Activated T-cell treated with anti-CD3 and anti-CD28 coated beads, Interleukin-2, amount 50 U/mL, for 72 hours (primary cell): ENCODE measurements at regions not wholly inside any gene's neighbourhood (a gene's known extent, or its start where the extent isn't known, plus 50 kb on each side); places are given as distances from the start of the nearest gene placed in this dataset.

Experiments
- ATAC-seq, 2 donors: fragments of 150-1000 bp; cut with Tn5 transposase; replicated peaks in 1 of 2; 2 replicates each; pipeline ENCODE4 v1.10.0; 2021; ENCODE audit warnings: moderate library complexity in 2 of 2, mild to moderate bottlenecking in 1 of 2
- DNase-seq, 2 donors: peaks; one replicate each; pipeline ENCODE4 v3.0.0; 2021 to 2022; ENCODE audit warnings: mixed read lengths in 1 of 2
- H3K27ac Mint-ChIP-seq: one replicate; pipeline ENCODE4 v1.8.0; 2022; ENCODE audit warnings: mild to moderate bottlenecking, moderate library complexity, mixed read lengths
- H3K27me3 Mint-ChIP-seq: one replicate; pipeline ENCODE4 v1.8.0; 2022; ENCODE audit warnings: low read depth, mixed read lengths
- H3K36me3 Mint-ChIP-seq, 2 donors: one replicate each; pipeline ENCODE4 v1.8.0; 2022; ENCODE audit warnings: mixed read lengths in 2 of 2, mild to moderate bottlenecking in 1 of 2; ENCODE audit not compliant: insufficient read depth in 2 of 2
- H3K4me1 Mint-ChIP-seq: one replicate; pipeline ENCODE4 v1.8.0; 2022; ENCODE audit warnings: low read depth, mixed read lengths
- H3K4me3 Mint-ChIP-seq, 2 donors: one replicate each; pipeline ENCODE4 v1.8.0; 2022; ENCODE audit warnings: mild to moderate bottlenecking in 2 of 2, mixed read lengths in 2 of 2, moderate library complexity in 2 of 2
- H3K9me3 Mint-ChIP-seq, 2 donors: one replicate each; pipeline ENCODE4 v1.8.0; 2022; ENCODE audit warnings: mixed read lengths in 2 of 2

DNA sequence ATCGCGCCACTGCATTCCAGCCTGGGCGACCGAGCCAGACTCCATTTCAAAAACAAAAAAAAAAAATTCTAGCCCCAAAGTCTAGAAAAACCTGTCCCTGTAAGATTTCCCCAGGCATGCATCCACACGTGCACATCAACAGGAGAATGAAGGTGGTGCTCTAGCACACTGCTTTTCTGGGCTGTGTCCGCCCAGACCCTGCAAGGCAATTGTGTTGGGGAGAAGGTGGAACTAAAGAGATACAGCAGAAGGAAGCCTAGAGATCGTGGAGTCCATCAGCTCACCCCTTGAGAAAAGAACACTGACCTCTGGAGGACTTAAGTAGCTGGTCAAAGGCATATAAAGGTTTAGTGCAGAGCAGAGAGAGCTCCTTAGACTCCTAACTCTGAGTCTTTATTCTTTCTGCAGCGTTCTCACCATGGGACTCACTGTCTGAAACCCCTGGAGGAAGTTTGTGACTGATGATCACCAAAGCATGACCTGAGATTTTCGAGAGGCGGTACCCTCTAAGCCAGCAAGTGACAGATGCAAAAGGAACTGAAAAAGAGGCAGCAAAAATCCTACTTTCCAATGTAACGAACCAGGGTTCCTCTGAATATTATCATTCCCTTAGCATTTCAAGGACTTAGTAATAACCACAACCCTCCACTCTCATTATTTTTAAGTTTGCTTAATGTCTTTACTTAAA, 179.8 kb downstream of the MEX3B start:
- Mint-ChIP-seq H3K27ac (no peak overlapping the region), H3K27me3 (no peaks in the 10 kb centered on the region), H3K4me3 (no peak overlapping the region), H3K36me3 (no peaks in the 10 kb centered on the region), H3K4me1 (no peaks in the 10 kb centered on the region), H3K9me3 (peaks cover 0 to 3% of the 10 kb centered on the region in 2 donors)
- DNase-seq = no peak
- no peak for ATAC-seq

DNA sequence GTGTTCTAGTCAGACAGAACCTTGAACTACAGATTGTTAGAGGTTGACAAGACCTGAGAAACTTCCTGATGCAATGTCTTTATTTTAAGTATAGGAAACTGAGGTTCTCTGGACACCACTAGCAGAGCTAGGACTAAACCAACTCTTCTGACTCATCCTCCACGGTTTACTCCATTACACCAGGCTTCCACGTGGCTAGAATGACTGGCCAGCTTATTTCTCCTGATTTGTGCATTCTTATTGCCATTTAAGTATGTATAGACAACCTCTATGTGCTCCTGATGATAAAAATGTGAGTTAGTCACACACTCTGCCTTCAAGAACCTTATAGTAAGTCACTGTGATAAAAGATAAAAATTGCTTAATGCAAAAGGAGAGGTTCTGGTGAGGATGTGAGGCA, 182.7 kb downstream of the MEX3B start:
- Mint-ChIP-seq H3K4me1 (no peaks in the 10 kb centered on the region), H3K36me3 (no peaks in the 10 kb centered on the region), H3K27me3 (no peaks in the 10 kb centered on the region), H3K4me3 (no peak overlapping the region), H3K27ac (no peak overlapping the region), H3K9me3 (no peaks in the 10 kb centered on the region)
- DNase-seq (no peak), ATAC-seq (no peak)

DNA sequence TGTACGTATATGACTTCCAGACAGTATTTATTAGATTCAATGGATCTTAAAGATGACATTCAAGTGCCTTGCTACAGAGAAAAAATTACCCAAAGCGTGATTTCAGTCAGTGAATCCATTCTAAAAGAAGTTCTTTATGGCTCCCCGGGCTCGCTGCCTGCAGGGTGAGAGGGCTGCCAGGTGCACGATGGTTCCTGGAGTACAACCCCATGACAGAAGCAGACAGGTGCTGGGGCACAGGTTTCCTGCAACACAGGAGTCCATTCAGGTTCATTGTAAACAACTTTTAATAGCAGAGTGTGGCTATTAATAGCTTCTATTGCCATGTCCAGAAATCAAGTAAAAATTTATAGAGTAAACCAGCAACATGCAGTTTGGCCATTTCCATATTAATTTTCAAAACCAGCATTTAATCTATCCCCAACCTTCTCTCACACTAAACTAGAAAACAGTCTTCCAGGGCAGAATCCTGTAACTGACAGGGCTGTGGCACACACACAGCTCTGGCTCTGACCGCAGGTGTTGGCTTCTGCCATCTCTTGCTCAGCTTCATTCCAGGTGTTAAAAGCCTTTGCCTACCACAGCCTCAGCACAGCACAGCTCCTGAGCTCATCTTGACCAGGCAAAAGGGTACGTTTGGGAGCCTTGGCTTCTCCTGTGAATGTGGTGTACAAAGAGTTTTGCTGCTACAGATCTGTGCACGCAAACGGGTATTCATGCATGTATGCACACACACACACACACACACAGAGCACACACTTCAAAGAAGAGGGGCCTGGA, 185.9 kb downstream of the MEX3B start:
- no peak overlapping the region for H3K27ac Mint-ChIP-seq
- H3K4me3 Mint-ChIP-seq = no peak overlapping the region
- no peaks in the 10 kb centered on the region for H3K36me3 Mint-ChIP-seq
- H3K27me3 Mint-ChIP-seq = peaks cover 7% of the 10 kb centered on the region
- H3K9me3 Mint-ChIP-seq = no peaks in the 10 kb centered on the region
- DNase-seq = no peak
- ATAC-seq = no peak
- H3K4me1 Mint-ChIP-seq = no peaks in the 10 kb centered on the region

DNA sequence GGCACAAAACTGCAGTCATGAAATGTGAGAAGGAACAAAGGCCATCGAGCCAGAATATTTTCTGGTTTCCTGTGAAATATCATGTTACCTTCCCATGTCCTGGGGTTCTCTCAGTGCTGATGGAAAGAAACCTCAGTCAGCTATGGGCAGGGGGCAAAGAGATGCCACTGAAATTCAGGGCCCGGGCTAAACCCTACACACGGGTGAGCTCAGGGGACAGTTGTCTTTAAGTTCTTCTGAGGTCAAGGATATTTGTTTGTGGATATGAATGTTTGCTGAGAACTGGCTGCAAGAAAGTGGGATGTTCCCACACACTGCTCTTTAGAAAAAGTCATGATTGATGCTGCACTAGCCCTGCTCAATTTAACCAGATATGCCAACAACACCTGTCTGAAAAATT, 187.2 kb downstream of the MEX3B start:
- Mint-ChIP-seq H3K36me3 (no peaks in the 10 kb centered on the region), H3K27me3 (peaks cover 7% of the 10 kb centered on the region), H3K9me3 (no peaks in the 10 kb centered on the region), H3K27ac (no peak overlapping the region), H3K4me3 (no peak overlapping the region), H3K4me1 (no peaks in the 10 kb centered on the region)
- DNase-seq (no peak), ATAC-seq (no peak)

DNA sequence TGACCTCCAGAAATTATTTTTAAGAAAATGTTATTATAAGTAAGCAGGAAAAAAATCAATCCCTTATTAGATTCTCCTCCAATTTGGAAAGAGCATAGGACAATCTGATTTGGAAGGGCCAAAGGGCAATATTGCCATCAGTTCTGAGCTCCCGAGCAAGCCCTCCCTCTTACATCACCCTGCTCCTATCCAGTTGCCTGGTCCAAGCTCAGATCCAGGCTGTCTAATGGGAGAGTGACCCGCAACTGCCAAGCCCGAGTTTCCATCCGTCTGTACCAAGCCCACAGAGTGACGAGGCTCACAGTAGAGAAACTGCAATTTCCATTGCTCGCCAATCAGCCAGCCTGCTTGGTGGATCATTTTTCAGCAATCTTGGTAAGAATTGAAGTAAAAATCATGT, 187.7 kb downstream of the MEX3B start:
- no peaks in the 10 kb centered on the region for H3K9me3 Mint-ChIP-seq

DNA sequence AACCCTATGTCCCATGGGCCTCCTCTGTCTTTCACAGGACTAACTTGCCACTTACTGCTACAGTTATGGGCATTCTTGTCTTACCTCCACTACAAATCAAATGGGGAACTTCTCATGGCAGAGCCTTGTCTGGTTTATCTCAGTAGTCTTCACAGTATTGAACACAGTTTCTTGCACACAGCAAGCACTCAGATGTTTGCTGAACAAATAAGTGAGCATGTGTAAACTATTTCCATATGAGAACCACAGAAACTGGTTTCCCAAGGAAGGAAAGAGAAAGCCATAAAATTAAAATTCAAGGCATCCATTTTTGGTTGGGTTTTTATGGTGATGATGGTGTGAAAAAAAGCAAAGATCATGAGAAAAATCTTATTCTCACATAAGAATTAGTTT, 189.2 kb downstream of the MEX3B start:
- Mint-ChIP-seq H3K4me3 (no peak overlapping the region), H3K4me1 (no peaks in the 10 kb centered on the region), H3K27me3 (peaks cover 7% of the 10 kb centered on the region), H3K36me3 (no peaks in the 10 kb centered on the region), H3K27ac (no peak overlapping the region), H3K9me3 (no peaks in the 10 kb centered on the region)
- DNase-seq = no peak
- ATAC-seq = no peak

More for the DNA sequence above, 187.7 kb downstream of the MEX3B start:
- no peaks in the 10 kb centered on the region for H3K4me1 Mint-ChIP-seq
- ATAC-seq (no peak), DNase-seq (no peak)
- H3K4me3 Mint-ChIP-seq = no peak overlapping the region
- H3K27ac Mint-ChIP-seq = no peak overlapping the region
- H3K27me3 Mint-ChIP-seq = peaks cover 7% of the 10 kb centered on the region
- H3K36me3 Mint-ChIP-seq = no peaks in the 10 kb centered on the region

DNA sequence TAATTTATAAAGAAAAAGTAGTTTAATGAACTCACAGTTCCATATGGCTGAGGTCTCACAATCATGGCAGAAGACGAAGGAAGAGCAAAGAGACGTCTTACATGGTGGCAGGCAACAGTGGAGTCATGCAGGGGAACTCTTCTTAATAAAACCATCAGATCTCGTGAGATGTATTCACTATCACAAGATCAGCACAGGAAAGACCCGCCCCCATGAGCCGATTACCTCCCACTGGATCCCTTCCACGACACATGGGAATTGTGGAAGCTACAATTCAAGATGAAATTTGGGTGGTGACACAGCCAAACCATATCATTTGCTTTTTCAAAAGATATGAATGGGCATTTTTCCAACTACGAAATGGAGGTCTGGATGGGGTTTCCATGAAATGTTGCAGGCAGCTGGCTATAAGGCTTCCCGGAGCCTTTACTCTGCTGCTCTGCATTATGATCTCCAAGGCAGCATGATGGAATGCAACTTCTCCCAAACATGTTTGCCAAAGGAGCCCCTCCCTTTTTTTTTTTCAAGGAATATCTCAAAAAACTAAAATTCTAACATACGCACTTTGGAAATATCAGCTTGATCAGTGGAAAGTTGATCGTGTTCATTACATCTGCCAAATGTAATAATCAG, 189.7 kb downstream of the MEX3B start:
- Mint-ChIP-seq H3K27me3 (peaks cover 7% of the 10 kb centered on the region), H3K4me1 (no peaks in the 10 kb centered on the region), H3K36me3 (no peaks in the 10 kb centered on the region), H3K9me3 (no peaks in the 10 kb centered on the region), H3K4me3 (no peak overlapping the region), H3K27ac (no peak overlapping the region)
- DNase-seq = no peak
- ATAC-seq = no peak

DNA sequence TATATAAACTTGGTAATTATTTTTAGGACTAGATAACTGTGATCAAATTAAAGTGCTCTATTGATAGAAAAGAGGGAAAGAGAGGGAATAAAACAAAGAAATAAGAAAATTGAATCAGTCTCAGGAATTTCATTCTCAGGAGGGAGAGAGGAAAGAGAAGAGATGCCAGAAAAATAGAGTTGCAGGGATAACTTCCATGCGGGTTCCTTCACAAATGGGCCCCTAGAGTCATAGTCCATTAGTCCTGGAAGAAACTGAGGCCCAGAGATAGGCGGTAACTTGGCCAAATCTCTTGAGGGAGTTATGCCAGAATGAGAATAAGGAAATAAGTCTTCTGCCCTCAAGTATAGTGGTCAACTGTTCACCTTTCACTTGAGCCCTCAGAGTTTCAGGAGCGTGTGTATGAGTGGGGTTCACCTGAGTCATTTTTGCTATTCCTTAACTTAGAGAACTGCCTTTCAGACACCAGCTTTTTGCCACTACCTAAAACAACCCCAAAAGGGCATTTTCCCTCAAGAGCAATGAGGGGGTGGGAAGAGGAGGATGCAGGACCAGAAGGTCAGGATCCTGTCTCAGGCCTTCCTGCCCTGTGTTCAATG, 192.6 kb downstream of the MEX3B start:
- H3K27me3 Mint-ChIP-seq = peaks cover 7% of the 10 kb centered on the region
- H3K9me3 Mint-ChIP-seq = no peaks in the 10 kb centered on the region
- ATAC-seq (no peak), DNase-seq (no peak)
- H3K4me3 Mint-ChIP-seq = no peak overlapping the region
- H3K27ac Mint-ChIP-seq = no peak overlapping the region
- H3K4me1 Mint-ChIP-seq = no peaks in the 10 kb centered on the region
- no peaks in the 10 kb centered on the region for H3K36me3 Mint-ChIP-seq

DNA sequence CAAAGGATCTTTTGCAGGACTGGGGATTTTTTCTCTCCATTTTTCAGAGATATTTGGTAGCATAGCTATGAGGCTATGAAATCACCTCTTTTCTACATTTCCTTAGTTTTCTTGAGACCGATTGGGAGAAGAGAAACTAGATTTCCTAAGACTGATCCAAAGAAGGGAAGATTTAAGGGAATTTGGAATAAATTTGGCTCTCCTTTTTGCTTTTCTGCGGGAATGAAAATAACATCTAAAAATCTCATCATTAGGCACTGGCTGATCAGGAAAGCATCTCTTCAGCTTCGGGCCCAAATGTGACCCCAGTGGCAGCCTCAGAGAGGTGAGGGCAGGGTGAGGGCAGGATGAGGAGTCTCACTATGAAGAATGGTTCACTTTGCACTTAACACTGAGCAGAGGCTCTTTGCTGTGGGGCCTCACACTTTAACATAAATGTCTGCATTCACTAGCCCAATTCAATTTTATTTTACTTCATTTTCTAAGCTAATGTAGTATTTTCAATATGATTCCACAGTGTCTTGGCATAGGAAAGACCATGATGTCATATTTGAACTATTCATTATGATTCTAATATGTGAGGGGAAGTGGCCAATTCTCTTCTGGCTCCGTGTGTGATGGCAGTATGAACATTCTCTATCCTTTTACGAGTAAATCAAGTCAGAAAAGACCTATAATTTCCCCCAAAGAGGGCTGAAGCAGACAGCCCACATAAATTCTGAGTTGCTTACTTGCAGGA, 193.2 kb downstream of the MEX3B start:
- Mint-ChIP-seq H3K4me3 (no peak overlapping the region), H3K27me3 (peaks cover 7% of the 10 kb centered on the region), H3K4me1 (no peaks in the 10 kb centered on the region), H3K9me3 (no peaks in the 10 kb centered on the region), H3K36me3 (no peaks in the 10 kb centered on the region), H3K27ac (no peak overlapping the region)
- ATAC-seq (no peak), DNase-seq (no peak)

DNA sequence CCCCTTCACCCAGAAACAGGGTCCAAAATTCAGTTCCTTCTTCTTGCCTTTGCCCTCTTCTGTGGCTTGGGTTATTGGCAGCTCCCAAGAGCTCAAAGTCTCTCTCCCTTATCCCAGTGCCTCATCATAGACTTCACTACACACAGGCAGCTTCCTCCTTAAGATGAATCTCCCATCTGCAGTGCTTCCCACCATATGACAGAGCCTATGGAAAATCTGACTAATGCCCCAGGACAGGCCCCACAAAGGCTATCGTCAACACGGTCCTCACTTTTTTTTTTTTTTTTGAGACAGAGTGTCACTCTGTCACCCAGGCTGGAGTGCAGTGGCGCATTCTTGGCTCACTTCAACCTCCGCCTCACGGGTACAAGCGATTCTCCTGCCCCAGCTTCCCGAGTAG, 194.1 kb downstream of the MEX3B start:
- H3K9me3 Mint-ChIP-seq = no peaks in the 10 kb centered on the region
- no peak overlapping the region for H3K4me3 Mint-ChIP-seq
- H3K27me3 Mint-ChIP-seq = peaks cover 7% of the 10 kb centered on the region
- no peak for ATAC-seq
- no peaks in the 10 kb centered on the region for H3K36me3 Mint-ChIP-seq
- H3K4me1 Mint-ChIP-seq = no peaks in the 10 kb centered on the region
- no peak overlapping the region for H3K27ac Mint-ChIP-seq
- no peak for DNase-seq

DNA sequence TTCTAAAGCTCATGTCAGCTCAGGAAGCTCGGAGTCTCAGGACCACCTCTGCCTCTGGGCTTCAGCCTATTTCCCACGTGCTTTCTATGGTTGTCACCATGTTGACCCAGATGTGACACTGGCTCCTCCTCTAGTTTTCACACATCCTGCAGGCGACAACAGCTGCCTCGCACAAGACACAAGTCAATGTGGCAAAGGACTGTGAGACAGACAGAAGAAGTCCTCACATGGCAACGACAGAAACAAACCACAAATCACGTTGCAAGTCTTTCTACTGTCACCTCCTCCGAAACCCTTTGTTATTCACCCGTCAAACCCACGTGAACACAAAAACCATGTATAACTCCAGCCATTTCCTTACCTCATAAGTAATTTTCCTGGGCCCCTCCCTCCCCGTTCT, 194.5 kb downstream of the MEX3B start:
- ATAC-seq (no peak), DNase-seq (no peak)
- H3K27ac Mint-ChIP-seq = no peak overlapping the region
- no peaks in the 10 kb centered on the region for H3K36me3 Mint-ChIP-seq
- no peaks in the 10 kb centered on the region for H3K9me3 Mint-ChIP-seq
- H3K4me1 Mint-ChIP-seq = no peaks in the 10 kb centered on the region
- H3K27me3 Mint-ChIP-seq = peaks cover 7% of the 10 kb centered on the region
- no peak overlapping the region for H3K4me3 Mint-ChIP-seq

DNA sequence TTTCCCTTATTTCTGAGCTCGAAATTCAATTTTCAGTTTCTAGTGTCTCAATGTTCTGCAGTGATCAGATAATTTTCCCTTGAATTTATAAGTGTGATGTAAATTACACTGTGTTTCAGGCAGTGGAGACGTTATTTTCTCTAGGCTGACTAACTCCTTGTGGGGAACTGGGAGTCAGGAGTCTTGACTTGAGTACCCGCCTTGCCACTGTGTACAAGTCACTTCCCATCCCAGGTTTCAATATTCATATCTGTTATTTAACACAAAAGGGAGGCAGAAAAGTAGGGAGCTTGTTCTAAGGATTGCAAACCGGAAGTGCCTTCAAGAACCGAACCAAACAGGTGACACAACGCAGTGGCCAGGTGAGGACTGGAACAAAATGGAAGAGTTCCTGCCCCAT, 196.5 kb downstream of the MEX3B start:
- Mint-ChIP-seq H3K27me3 (no peaks in the 10 kb centered on the region), H3K4me1 (no peaks in the 10 kb centered on the region), H3K36me3 (no peaks in the 10 kb centered on the region), H3K4me3 (no peak overlapping the region), H3K9me3 (no peaks in the 10 kb centered on the region), H3K27ac (no peak overlapping the region)
- ATAC-seq = no peak
- no peak for DNase-seq

DNA sequence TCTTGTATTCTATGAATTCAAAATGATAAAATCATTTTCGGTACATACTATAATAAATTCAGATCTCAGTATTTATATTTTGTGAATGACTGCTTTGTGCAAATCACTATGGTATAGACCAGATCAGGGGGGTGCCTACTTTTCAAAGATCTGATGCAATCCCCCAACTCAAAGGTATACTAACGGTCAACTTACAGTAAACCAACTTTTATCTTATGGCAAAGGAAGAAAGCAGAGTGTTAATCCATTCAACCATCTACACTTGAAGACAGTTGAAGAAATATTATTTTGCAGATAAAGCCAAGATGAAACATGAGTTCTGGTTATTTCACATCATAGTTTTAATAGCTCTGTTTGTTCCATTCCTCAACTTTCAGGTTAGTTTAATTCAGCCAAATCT, 197.1 kb downstream of the MEX3B start:
- ATAC-seq (no peak), DNase-seq (no peak)
- Mint-ChIP-seq H3K4me1 (no peaks in the 10 kb centered on the region), H3K9me3 (no peaks in the 10 kb centered on the region), H3K4me3 (no peak overlapping the region), H3K27ac (no peak overlapping the region), H3K36me3 (no peaks in the 10 kb centered on the region), H3K27me3 (no peaks in the 10 kb centered on the region)
